CD4-positive, alpha-beta memory T cell (primary cell): ENCODE measurements at regions not wholly inside any gene's neighbourhood (a gene's known extent, or its start where the extent isn't known, plus 50 kb on each side); places are given as distances from the start of the nearest gene placed in this dataset.

ENCODE experiments used
- CTCF ChIA-PET: fragments of 350-600 bp; sonication (Branson Sonifier 250); formaldehyde crosslinking; loops from one replicate; lab custom pipeline; 2021; ENCODE audit warnings: inconsistent platforms; ENCODE audit not compliant: partially characterized antibody; lab: Charles Lee
- POLR2A ChIA-PET: fragments of 350-600 bp; sonication (Branson Sonifier 250); formaldehyde crosslinking; loops from one replicate; lab custom pipeline; 2021; ENCODE audit not compliant: partially characterized antibody; lab: Charles Lee
- DNase-seq, 5 donors: peaks; one replicate each; pipeline versions ENCODE4 v3.0.0 to v3.0.0-alpha.2; 2020 to 2022; ENCODE audit warnings: mixed read lengths in 1 of 5
- H3K27ac ChIP-seq: one replicate; pipeline ENCODE4 v1.7.0; 2013; ENCODE audit warnings: low read depth, low read length
- H3K27me3 ChIP-seq: 2 replicates; pipeline ENCODE4 v1.7.0; 2013; ENCODE audit warnings: mild to moderate bottlenecking, low read length, moderate library complexity; ENCODE audit not compliant: insufficient read depth
- H3K36me3 ChIP-seq: 2 replicates; pipeline ENCODE4 v1.7.0; 2013; ENCODE audit warnings: mild to moderate bottlenecking, low read length, moderate library complexity; ENCODE audit not compliant: insufficient read depth
- H3K4me1 ChIP-seq: 2 replicates; pipeline ENCODE4 v1.7.0; 2013; ENCODE audit warnings: mild to moderate bottlenecking, low read length, moderate library complexity; ENCODE audit not compliant: insufficient read depth
- H3K4me3 ChIP-seq, 2 donors: one replicate each; pipeline ENCODE4 v1.7.0; 2013; ENCODE audit warnings: low read length in 2 of 2, mild to moderate bottlenecking in 1 of 2
- H3K9me3 ChIP-seq, 2 donors: one replicate each; pipeline ENCODE4 v1.7.0; 2013; ENCODE audit warnings: low read length in 2 of 2, control low read depth in 1 of 2; ENCODE audit not compliant: control insufficient read depth in 1 of 2
- H3K27ac Mint-ChIP-seq, 7 donors: one replicate each; pipeline ENCODE4 v1.8.0; 2020 to 2021; ENCODE audit warnings: mixed read lengths in 7 of 7, mild to moderate bottlenecking in 6 of 7, inconsistent platforms in 3 of 7, moderate library complexity in 3 of 7
- H3K27me3 Mint-ChIP-seq, 2 donors: one replicate each; pipeline ENCODE4 v1.8.0; 2020 to 2021; ENCODE audit warnings: mixed read lengths in 2 of 2
- H3K36me3 Mint-ChIP-seq, 2 donors: one replicate each; pipeline ENCODE4 v1.8.0; 2020 to 2021; ENCODE audit warnings: mixed read lengths in 2 of 2, inconsistent platforms in 1 of 2, mild to moderate bottlenecking in 1 of 2
- H3K4me1 Mint-ChIP-seq, 4 donors: one replicate each; pipeline ENCODE4 v1.8.0; 2020 to 2021; ENCODE audit warnings: mixed read lengths in 4 of 4, mild to moderate bottlenecking in 1 of 4
- H3K4me3 Mint-ChIP-seq, 8 donors: one replicate each; pipeline ENCODE4 v1.8.0; 2020 to 2021; ENCODE audit warnings: mixed read lengths in 8 of 8, mild to moderate bottlenecking in 7 of 8, moderate library complexity in 6 of 8, inconsistent platforms in 3 of 8
- H3K9me3 Mint-ChIP-seq, 8 donors: one replicate each; pipeline ENCODE4 v1.8.0; 2020 to 2021; ENCODE audit warnings: mixed read lengths in 8 of 8, mild to moderate bottlenecking in 5 of 8, inconsistent platforms in 3 of 8, moderate library complexity in 1 of 8
- intact Hi-C: fragments of 100-400 bp; cut with micrococcal nuclease; formaldehyde crosslinking; loops from one replicate; pipeline ENCODE4 v1.15.1; 2023

GRCh38 chr3:82572721-82573120 is 811.3 kb upstream of the GBE1 start:
- H3K4me3 ChIP-seq, result no peak overlapping the region
- CTCF ChIA-PET, result no interaction called here
- intact Hi-C loops, result no loop called here

DNA sequence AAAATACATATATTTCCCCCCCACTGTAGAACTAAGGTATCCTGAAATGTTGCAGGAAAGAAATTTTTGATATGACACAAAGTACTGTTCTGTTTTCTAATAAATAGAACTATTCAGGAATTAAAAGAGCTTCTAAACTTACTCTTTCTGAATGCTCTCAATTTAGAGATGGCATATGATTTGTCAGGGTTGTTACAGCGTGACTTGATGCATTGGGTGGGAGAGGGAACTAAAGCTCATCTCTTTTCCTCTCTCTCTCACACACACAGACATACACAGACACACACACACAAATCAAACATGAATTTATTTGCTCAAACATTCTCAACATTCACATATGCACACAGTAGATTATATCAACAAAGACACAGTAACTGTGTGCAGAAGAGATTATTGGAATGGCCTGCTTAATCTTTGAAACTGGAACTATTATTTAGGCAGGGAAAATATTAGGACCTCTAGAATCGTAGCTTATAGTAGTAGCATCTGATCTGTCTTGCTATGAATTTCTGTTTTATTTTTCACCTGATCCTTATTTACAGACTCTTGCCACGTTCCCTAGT is 807.4 kb upstream of the GBE1 start:
- no peaks in the 10 kb centered on the region for H3K36me3 ChIP-seq
- Mint-ChIP-seq H3K27me3 (no peaks in the 10 kb centered on the region), H3K4me1 (no peaks in the 10 kb centered on the region), H3K9me3 (peaks cover 0 to 12% (median 3%) of the 10 kb centered on the region in 8 donors), H3K36me3 (no peaks in the 10 kb centered on the region), H3K27ac (no peak overlapping the region), H3K4me3 (no peak overlapping the region)
- H3K27me3 ChIP-seq, result no peaks in the 10 kb centered on the region
- no peak for DNase-seq
- no peak overlapping the region for H3K27ac ChIP-seq
- no peaks in the 10 kb centered on the region for H3K4me1 ChIP-seq
- peaks cover 0 to 4% of the 10 kb centered on the region in 2 donors for H3K9me3 ChIP-seq
- ChIA-PET POLR2A (no interaction called here), CTCF (no interaction called here)
- intact Hi-C loops, result no loop called here
- no peak overlapping the region for H3K4me3 ChIP-seq

More at GRCh38 chr3:82572721-82573120, 811.3 kb upstream of the GBE1 start:
- H3K27me3 ChIP-seq, result no peaks in the 10 kb centered on the region
- POLR2A ChIA-PET, result no interaction called here
- Mint-ChIP-seq H3K36me3 (no peaks in the 10 kb centered on the region), H3K4me3 (no peak overlapping the region), H3K4me1 (no peaks in the 10 kb centered on the region), H3K9me3 (peaks cover 0 to 13% (median 0%) of the 10 kb centered on the region in 8 donors), H3K27me3 (no peaks in the 10 kb centered on the region), H3K27ac (no peak overlapping the region)
- H3K27ac ChIP-seq, result no peak overlapping the region
- H3K36me3 ChIP-seq, result no peaks in the 10 kb centered on the region
- no peaks in the 10 kb centered on the region for H3K4me1 ChIP-seq
- DNase-seq, result no peak
- H3K9me3 ChIP-seq, result peaks cover 0 to 4% of the 10 kb centered on the region in 2 donors

- Histone ChIP-seq H3K27ac (no peak overlapping the region), H3K4me3 (no peak overlapping the region), H3K4me1 (no peaks in the 10 kb centered on the region), H3K9me3 (no peaks in the 10 kb centered on the region), H3K27me3 (no peaks in the 10 kb centered on the region), H3K36me3 (no peaks in the 10 kb centered on the region)
- Mint-ChIP-seq H3K27ac (no peak overlapping the region), H3K9me3 (peaks cover 0 to 14% (median 3%) of the 10 kb centered on the region in 8 donors), H3K4me3 (no peak overlapping the region), H3K27me3 (no peaks in the 10 kb centered on the region), H3K36me3 (no peaks in the 10 kb centered on the region), H3K4me1 (no peaks in the 10 kb centered on the region)
- ChIA-PET CTCF (no interaction called here), POLR2A (no interaction called here)
- intact Hi-C loops, result no loop called here
- no peak for DNase-seq
Measured at GRCh38 chr3:82567029-82567600, 805.7 kb upstream of the GBE1 start.

DNA sequence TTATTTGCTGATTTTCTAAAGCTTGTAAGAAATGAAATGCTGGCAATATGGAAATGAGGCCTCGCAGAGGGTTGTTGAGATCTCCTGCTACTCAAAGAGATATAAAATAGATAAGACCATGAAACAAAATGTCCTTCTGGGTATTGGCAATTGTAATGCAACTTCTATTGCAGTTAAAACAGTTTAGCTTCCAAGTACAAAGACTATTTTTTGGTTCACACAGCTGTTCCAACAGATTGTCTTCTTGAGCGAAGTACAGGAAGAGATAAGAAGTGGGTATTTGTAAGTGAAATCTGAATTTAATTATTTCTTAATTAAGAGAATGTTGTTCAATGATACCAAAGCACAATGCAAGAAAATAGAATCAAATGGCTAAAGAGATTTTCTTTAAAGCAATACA is 801.5 kb upstream of the GBE1 start:
- Mint-ChIP-seq H3K27me3 (no peaks in the 10 kb centered on the region), H3K36me3 (no peaks in the 10 kb centered on the region), H3K9me3 (peaks cover 0 to 13% (median 5%) of the 10 kb centered on the region in 8 donors), H3K4me1 (no peaks in the 10 kb centered on the region), H3K27ac (no peak overlapping the region), H3K4me3 (no peak overlapping the region)
- H3K4me1 ChIP-seq, result no peaks in the 10 kb centered on the region
- no peak for DNase-seq
- intact Hi-C loops, result no loop called here
- ChIA-PET POLR2A (no interaction called here), CTCF (no interaction called here)
- no peak overlapping the region for H3K4me3 ChIP-seq
- no peaks in the 10 kb centered on the region for H3K27me3 ChIP-seq
- H3K36me3 ChIP-seq, result no peaks in the 10 kb centered on the region
- no peaks in the 10 kb centered on the region for H3K9me3 ChIP-seq
- no peak overlapping the region for H3K27ac ChIP-seq

GRCh38 chr3:82561784-82562183 is 800.3 kb upstream of the GBE1 start:
- H3K9me3 Mint-ChIP-seq, result peaks cover 0 to 13% (median 5%) of the 10 kb centered on the region in 8 donors
- no peak overlapping the region for H3K27ac Mint-ChIP-seq

GRCh38 chr3:82558081-82558480 is 796.6 kb upstream of the GBE1 start:
- no peak overlapping the region for H3K4me3 Mint-ChIP-seq

More at GRCh38 chr3:82561784-82562183, 800.3 kb upstream of the GBE1 start:
- no peaks in the 10 kb centered on the region for H3K4me1 Mint-ChIP-seq
- H3K36me3 ChIP-seq, result no peaks in the 10 kb centered on the region
- H3K27ac ChIP-seq, result no peak overlapping the region
- no peak overlapping the region for H3K4me3 Mint-ChIP-seq
- DNase-seq, result no peak
- CTCF ChIA-PET, result no interaction called here
- POLR2A ChIA-PET, result no interaction called here
- H3K36me3 Mint-ChIP-seq, result no peaks in the 10 kb centered on the region
- no peaks in the 10 kb centered on the region for H3K4me1 ChIP-seq
- no peak overlapping the region for H3K4me3 ChIP-seq
- no peaks in the 10 kb centered on the region for H3K9me3 ChIP-seq
- no peaks in the 10 kb centered on the region for H3K27me3 Mint-ChIP-seq
- no peaks in the 10 kb centered on the region for H3K27me3 ChIP-seq
- intact Hi-C loops, result no loop called here

DNA sequence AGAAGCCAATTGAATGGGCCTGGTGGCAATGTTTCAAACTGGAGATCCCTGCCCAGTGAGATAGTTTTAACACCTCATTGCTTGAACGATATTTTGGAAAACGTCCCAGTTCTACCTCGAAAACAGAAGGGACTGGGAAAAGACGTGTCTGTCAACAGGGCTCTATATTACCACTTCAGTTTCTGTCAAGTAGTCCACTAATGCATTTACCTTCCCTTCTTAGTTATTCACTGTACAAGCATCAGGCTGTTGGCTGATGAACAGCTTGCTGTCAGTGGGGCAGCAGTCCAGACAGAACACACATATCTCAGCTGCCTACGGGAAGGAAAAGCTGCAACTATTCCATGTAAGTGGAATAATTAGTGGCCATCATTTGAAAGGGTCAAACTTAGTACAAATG is 794.7 kb upstream of the GBE1 start:
- Histone ChIP-seq H3K4me1 (no peaks in the 10 kb centered on the region), H3K9me3 (no peaks in the 10 kb centered on the region), H3K36me3 (no peaks in the 10 kb centered on the region), H3K27ac (no peak overlapping the region), H3K4me3 (no peak overlapping the region), H3K27me3 (no peaks in the 10 kb centered on the region)
- Mint-ChIP-seq H3K36me3 (no peaks in the 10 kb centered on the region), H3K27ac (no peak overlapping the region), H3K4me1 (no peaks in the 10 kb centered on the region), H3K9me3 (peaks cover 0 to 17% (median 4%) of the 10 kb centered on the region in 8 donors), H3K27me3 (no peaks in the 10 kb centered on the region), H3K4me3 (no peak overlapping the region)
- DNase-seq, result no peak
- CTCF ChIA-PET, result no interaction called here
- intact Hi-C loops, result no loop called here
- POLR2A ChIA-PET, result no interaction called here

More at GRCh38 chr3:82558081-82558480, 796.6 kb upstream of the GBE1 start:
- H3K36me3 Mint-ChIP-seq, result no peaks in the 10 kb centered on the region
- no peaks in the 10 kb centered on the region for H3K9me3 ChIP-seq
- intact Hi-C loops, result no loop called here
- ChIA-PET POLR2A (no interaction called here), CTCF (no interaction called here)
- H3K9me3 Mint-ChIP-seq, result peaks cover 0 to 14% (median 3%) of the 10 kb centered on the region in 8 donors
- H3K27me3 Mint-ChIP-seq, result no peaks in the 10 kb centered on the region
- peak overlapping the region in 1 of 7 donors; percentile 18 for H3K27ac Mint-ChIP-seq
- no peak overlapping the region for H3K27ac ChIP-seq
- no peaks in the 10 kb centered on the region for H3K36me3 ChIP-seq
- H3K4me1 Mint-ChIP-seq, result no peaks in the 10 kb centered on the region
- H3K4me1 ChIP-seq, result no peaks in the 10 kb centered on the region
- DNase-seq, result no peak
- H3K27me3 ChIP-seq, result no peaks in the 10 kb centered on the region
- no peak overlapping the region for H3K4me3 ChIP-seq
